A673 (cell line): ENCODE measurements at regions not wholly inside any gene's neighbourhood (a gene's known extent, or its start where the extent isn't known, plus 50 kb on each side); places are given as distances from the start of the nearest gene placed in this dataset.

Experiments used
- CTCF ChIP-seq: fragments of 300-800, 200-600 bp; sonication (generic); conservative IDR thresholded peaks from 2 replicates; pipeline ENCODE4 v1.5.1; 2017; ENCODE audit warnings: low read depth, mild to moderate bottlenecking, antibody characterized with exemption, low read length, moderate library complexity, mixed read lengths
- EZH2 ChIP-seq: fragments of 200-600 bp; sonication (generic); IDR thresholded peaks from 2 replicates; pipeline ENCODE4 v1.6.1; 2017; ENCODE audit warnings: borderline replicate concordance, low read depth, mild to moderate bottlenecking, mixed read lengths, antibody characterized with exemption, low read length; ENCODE audit not compliant: poor library complexity, severe bottlenecking

DNA sequence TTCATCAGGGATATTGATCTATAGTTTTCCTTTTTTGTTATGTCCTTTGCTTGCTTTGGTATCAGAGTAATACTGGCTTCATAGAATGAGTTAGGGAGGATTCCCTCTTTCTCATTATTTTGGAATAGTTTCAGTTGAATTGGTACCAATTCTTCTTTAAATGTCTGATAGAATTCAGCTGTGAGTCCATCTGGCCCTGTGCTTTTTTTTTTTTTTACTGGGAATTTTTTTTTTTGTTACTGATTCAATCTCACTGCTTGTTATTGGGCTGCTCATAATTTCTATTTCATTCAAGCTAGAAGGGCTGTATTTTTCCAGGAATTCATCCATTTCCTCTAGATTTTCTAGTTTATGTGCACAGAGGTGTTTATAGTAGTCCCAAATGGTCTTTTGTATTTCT is 103.9 kb downstream of the RND3 start:
- TF ChIP-seq CTCF (no peak), EZH2 (no peak)
